Mucosa of rectum (tissue), 2 donors: ENCODE measurements at regions not wholly inside any gene's neighbourhood (a gene's known extent, or its start where the extent isn't known, plus 50 kb on each side); places are given as distances from the start of the nearest gene placed in this dataset.

Experiments used
- H3K27ac ChIP-seq, 2 donors: one replicate each; pipeline ENCODE4 v1.7.0; 2013; ENCODE audit warnings: inconsistent platforms in 2 of 2, low read depth in 2 of 2, low read length in 2 of 2
- H3K27me3 ChIP-seq, 2 donors: one replicate each; pipeline ENCODE4 v1.7.0; 2013; ENCODE audit warnings: low read length in 2 of 2; ENCODE audit not compliant: control insufficient read depth in 2 of 2, insufficient read depth in 2 of 2
- H3K36me3 ChIP-seq, 2 donors: one replicate each; pipeline ENCODE4 v1.7.0; 2013; ENCODE audit warnings: low read length in 2 of 2; ENCODE audit not compliant: control insufficient read depth in 2 of 2, insufficient read depth in 2 of 2
- H3K4me1 ChIP-seq, 2 donors: one replicate each; pipeline ENCODE4 v1.7.0; 2013; ENCODE audit warnings: low read length in 2 of 2, mild to moderate bottlenecking in 1 of 2; ENCODE audit not compliant: control insufficient read depth in 2 of 2, insufficient read depth in 2 of 2
- H3K4me3 ChIP-seq, 2 donors: one replicate each; pipeline ENCODE4 v1.7.0; 2013; ENCODE audit warnings: low read length in 2 of 2
- H3K9ac ChIP-seq, 2 donors: one replicate each; pipeline ENCODE4 v1.7.0; 2013; ENCODE audit warnings: low read length in 2 of 2, low read depth in 1 of 2, mild to moderate bottlenecking in 1 of 2
- H3K9me3 ChIP-seq, 2 donors: one replicate each; pipeline ENCODE4 v1.7.0; 2013; ENCODE audit warnings: low read length in 2 of 2; ENCODE audit not compliant: control insufficient read depth in 2 of 2
- donor health status: healthy.
- donor health status: Normal muscosa, but diverticular disease.

DNA sequence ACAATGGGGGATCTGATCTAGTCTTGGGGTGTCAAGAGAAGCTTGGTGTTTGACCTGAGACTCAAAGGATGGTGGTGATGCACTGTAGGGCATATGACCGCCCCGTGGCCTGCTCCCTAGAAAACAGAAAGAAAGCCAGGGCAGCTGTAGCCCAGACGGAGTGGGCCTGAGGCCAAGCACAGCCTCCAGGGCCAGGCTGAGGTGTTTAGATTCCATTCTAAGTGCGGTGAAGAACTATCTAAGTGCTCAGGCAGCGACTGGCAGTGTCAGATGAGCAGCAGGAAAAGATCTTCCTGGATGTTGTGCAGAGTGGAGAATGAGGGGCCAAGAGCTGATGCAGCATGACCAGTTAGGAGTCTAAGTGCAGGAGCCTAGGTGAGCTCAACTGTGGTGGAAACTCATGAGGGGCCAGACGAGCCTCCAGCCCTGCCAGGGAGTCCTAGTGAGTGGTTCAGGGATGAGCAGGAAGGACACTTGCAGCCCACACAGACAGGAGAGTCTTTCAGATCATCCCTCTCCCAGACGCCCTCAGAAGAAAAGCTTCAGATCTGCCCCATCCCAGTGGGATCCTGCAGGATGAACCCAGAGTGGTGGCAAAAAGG lies 314.2 kb upstream of the CCL2 start:
- no peak overlapping the region for H3K27ac ChIP-seq
- H3K4me3 ChIP-seq, result no peak overlapping the region
- H3K27me3 ChIP-seq, result no peaks in the 10 kb centered on the region

GRCh38 chr17:33941744-33942143 lies 313.3 kb upstream of the CCL2 start:
- Histone ChIP-seq H3K4me1 (no peaks in the 10 kb centered on the region), H3K36me3 (no peaks in the 10 kb centered on the region), H3K27ac (no peak overlapping the region), H3K9me3 (no peaks in the 10 kb centered on the region), H3K4me3 (no peak overlapping the region), H3K9ac (no peak overlapping the region), H3K27me3 (no peaks in the 10 kb centered on the region)

More for the DNA sequence above, 314.2 kb upstream of the CCL2 start:
- H3K9me3 ChIP-seq, result no peaks in the 10 kb centered on the region
- H3K9ac ChIP-seq, result no peak overlapping the region
- H3K4me1 ChIP-seq, result no peaks in the 10 kb centered on the region
- no peaks in the 10 kb centered on the region for H3K36me3 ChIP-seq

DNA sequence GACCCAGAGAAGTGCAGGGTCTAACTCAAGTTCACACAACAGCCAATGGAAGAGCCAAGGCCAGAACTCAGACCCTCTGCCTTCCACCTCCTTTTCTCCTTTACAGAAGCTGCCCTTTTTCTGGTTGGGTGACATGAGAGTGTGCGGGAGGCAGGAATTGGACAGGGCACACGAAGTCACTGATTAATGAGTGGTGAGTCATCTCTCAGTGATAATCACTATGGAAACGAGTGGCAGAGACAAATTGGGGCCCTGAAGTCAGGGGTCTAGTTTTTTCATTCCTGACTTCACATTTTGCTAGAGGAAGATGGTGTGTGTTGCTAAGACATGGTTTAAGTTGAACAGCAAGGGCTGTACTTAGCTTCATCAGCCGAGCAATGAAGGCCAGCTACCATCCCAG lies 312.7 kb upstream of the CCL2 start:
- Histone ChIP-seq H3K9me3 (no peaks in the 10 kb centered on the region), H3K27me3 (no peaks in the 10 kb centered on the region), H3K4me1 (no peaks in the 10 kb centered on the region), H3K4me3 (no peak overlapping the region), H3K9ac (no peak overlapping the region), H3K27ac (no peak overlapping the region), H3K36me3 (no peaks in the 10 kb centered on the region)

DNA sequence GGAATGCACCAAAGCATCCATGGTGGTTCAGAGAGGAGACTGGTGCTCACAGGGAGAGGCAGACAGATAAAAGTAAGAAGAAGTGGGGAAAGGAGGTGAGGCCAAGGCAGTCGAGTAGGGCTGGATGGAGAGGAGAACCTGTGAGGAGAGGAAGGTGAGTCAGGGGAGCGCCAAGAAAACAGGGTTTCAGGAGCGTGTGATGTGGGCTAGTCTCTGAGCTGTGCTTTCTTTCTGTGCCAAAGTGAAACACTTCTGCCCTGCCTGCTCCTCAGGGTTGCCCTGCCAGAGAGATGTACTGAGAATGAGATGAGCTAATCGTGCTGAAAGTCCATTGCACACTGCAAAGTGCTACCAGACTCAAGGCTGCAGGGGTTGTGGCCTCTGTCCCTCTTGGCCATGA lies 310.7 kb upstream of the CCL2 start:
- Histone ChIP-seq H3K27me3 (no peaks in the 10 kb centered on the region), H3K9me3 (no peaks in the 10 kb centered on the region), H3K27ac (no peak overlapping the region), H3K9ac (no peak overlapping the region), H3K4me3 (no peak overlapping the region), H3K36me3 (no peaks in the 10 kb centered on the region), H3K4me1 (no peaks in the 10 kb centered on the region)

GRCh38 chr17:33944826-33945225 lies 310.3 kb upstream of the CCL2 start:
- Histone ChIP-seq H3K4me3 (no peak overlapping the region), H3K27me3 (no peaks in the 10 kb centered on the region), H3K4me1 (no peaks in the 10 kb centered on the region), H3K27ac (no peak overlapping the region), H3K9me3 (no peaks in the 10 kb centered on the region), H3K36me3 (no peaks in the 10 kb centered on the region), H3K9ac (no peak overlapping the region)

DNA sequence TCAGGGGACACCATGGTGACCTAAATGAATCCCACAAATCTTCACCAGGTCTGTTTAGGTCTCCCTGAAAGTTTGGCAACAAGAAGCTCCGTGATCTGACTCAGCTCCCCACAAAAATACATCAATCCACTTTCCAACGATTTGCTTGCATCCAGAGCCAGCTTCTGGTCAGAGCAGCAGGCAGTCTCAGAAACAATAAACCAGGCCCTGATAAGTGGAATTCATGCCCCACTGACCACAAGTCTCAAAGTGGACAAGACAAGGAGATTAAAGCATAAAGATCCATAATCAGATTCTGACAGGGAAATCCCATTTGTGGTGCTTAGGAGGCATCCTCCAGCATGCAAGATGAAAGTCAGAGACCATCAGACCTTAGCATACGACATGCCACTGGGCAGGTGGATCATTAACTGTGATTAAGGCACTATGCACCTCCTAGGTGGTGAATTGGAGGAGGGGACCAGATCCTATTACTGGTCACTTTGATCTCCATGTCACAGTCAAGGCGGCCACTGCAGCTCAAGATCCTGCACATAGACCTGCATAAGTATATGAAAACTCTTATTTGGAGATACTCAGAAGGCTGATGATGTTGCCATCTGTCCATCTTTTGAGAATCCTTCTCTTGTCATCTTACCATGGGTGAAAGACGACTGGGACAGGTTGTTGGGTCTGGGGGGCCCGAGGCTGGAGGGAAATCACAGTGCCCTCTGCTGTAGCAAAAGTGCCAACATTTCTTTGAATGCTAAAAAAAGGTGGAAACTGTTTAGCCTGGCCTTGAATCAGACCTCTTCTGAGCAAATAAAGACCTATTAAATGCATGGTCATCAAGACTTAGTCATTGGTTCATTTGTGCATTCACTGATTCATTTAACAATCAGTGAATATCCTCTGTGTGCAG lies 309.2 kb upstream of the CCL2 start:
- Histone ChIP-seq H3K27me3 (no peaks in the 10 kb centered on the region), H3K36me3 (no peaks in the 10 kb centered on the region), H3K27ac (no peak overlapping the region)

DNA sequence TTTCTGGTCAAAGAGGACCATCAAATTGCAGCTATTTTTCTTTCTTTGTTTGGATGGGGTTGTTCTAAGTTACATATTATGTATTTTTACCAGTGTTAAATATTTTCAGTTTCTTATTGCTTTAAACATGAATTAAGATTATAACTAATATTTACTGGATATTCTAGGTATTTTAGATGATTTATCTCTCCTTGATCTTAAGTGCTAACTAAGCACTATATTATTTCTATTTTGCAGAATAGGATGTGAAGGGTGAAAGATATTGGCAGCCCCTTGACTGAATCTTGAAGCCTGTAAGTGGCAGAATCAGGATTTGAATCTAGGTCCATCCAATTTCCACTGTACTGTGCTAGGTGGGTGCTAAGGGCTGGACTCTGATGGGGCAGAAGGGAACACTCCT lies 307.3 kb upstream of the CCL2 start:
- Histone ChIP-seq H3K27me3 (no peaks in the 10 kb centered on the region), H3K36me3 (no peaks in the 10 kb centered on the region), H3K27ac (no peak overlapping the region), H3K9me3 (no peaks in the 10 kb centered on the region), H3K4me1 (no peaks in the 10 kb centered on the region), H3K9ac (no peak overlapping the region), H3K4me3 (no peak overlapping the region)

More for the DNA sequence above, 309.2 kb upstream of the CCL2 start:
- Histone ChIP-seq H3K9me3 (no peaks in the 10 kb centered on the region), H3K4me1 (no peaks in the 10 kb centered on the region), H3K9ac (no peak overlapping the region), H3K4me3 (no peak overlapping the region)

- H3K27ac ChIP-seq, result no peak overlapping the region
- H3K4me3 ChIP-seq, result no peak overlapping the region
- H3K4me1 ChIP-seq, result no peaks in the 10 kb centered on the region
- H3K27me3 ChIP-seq, result no peaks in the 10 kb centered on the region
- H3K9ac ChIP-seq, result no peak overlapping the region
- H3K36me3 ChIP-seq, result no peaks in the 10 kb centered on the region
- no peaks in the 10 kb centered on the region for H3K9me3 ChIP-seq
These were observed 306.8 kb upstream of the CCL2 start for GRCh38 chr17:33948309-33948708.

DNA sequence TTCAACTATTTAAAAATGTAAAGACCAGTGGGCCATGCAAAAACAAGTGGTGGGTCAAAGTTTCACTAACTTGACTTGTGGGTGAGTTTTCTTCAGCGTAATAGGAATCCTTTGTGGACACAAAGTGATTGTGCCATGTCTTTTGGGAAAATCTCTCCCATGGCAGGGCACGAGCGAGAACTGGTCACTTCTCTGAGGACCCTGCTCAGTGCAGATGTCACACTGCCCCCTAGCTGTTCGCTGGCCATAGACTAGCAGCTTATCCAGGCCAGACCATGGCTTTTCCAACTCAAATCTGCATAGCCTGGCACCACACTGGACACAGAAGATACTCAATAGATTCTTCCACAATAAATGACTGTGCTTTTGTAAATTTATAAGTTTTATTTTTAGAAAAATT lies 306.0 kb upstream of the CCL2 start:
- Histone ChIP-seq H3K27me3 (peaks cover 0 to 2% of the 10 kb centered on the region in 2 donors), H3K4me3 (no peak overlapping the region), H3K9me3 (no peaks in the 10 kb centered on the region)

DNA sequence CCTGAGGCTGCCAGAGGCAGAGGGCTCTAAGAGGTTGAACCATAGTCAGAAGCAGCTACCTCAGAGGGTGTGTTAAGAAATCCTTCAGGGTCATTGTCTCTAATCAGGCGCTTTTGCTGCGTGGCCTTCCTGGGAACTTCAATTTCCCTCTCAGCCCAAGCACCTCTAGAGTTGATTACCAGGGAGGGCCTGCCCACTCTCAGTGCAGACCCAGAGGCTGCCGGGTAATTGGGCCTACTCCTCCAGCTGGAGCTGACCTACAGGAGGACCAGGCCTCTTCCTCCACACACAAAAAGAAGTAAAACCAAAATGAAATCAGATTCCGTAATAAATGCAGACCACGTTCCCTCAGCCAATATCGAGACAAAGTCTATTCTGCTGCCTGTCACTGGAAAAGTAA lies 305.0 kb upstream of the CCL2 start:
- Histone ChIP-seq H3K9me3 (no peaks in the 10 kb centered on the region), H3K36me3 (no peaks in the 10 kb centered on the region), H3K27me3 (peaks cover 0 to 2% of the 10 kb centered on the region in 2 donors), H3K27ac (no peak overlapping the region), H3K4me3 (no peak overlapping the region), H3K4me1 (no peaks in the 10 kb centered on the region), H3K9ac (no peak overlapping the region)

More for the DNA sequence above, 306.0 kb upstream of the CCL2 start:
- Histone ChIP-seq H3K27ac (no peak overlapping the region), H3K9ac (no peak overlapping the region), H3K36me3 (no peaks in the 10 kb centered on the region), H3K4me1 (no peaks in the 10 kb centered on the region)
